Stimulated activated CD8-positive, alpha-beta memory T cell treated with anti-CD3 and anti-CD28 coated beads, Interleukin-15, amount 100 ng/mL, for 48 hours (primary cell): ENCODE measurements at regions not wholly inside any gene's neighbourhood (a gene's known extent, or its start where the extent isn't known, plus 50 kb on each side); places are given as distances from the start of the nearest gene placed in this dataset.

Experiments used
- DNase-seq, 2 donors: peaks; one replicate each; pipeline ENCODE4 v3.0.0-alpha.2; 2020; ENCODE audit warnings: low read depth in 2 of 2

DNA sequence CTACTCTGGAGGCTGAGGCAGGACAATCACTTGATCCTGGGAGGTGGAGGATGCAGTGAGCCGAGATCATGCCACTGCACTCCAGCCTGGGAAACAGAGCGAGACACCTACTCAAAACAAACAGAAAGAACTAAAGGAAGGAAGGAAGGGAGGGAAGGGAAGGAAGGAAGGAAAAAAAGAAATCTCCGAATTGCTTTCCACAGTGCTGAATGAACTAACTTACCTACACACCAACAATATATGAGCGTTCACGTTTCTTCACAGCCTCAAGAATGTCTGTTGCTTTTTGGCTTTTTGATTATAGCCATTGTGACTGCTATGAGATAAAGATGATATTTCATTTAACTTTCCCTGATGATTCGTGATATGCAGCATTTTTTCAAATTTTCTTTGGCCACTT, 1343.7 kb downstream of the LRFN5 start:
- DNase-seq, result no peak

- DNase-seq, result no peak
Measured at GRCh38 chr14:42947991-42948390, 1341.3 kb downstream of the LRFN5 start.

DNA sequence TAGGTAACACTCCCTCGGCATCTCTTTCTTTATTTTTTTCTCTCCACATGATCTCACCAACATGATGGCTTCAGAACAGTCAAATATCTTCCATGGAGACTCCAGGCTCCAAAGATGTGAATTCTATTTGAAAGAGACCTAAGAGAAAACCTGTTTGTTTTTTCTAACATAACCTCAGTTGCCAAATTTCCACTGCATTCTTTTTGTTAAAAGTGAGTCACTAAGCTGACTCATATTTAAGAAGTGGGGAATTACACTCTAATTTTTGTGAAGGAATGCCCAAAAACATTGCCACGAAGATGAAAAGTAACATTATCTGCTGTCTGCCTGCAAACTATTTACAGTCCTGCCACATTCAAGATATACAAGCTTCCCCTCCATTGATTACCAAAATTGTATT, 1337.6 kb downstream of the LRFN5 start:
- no peak for DNase-seq

DNA sequence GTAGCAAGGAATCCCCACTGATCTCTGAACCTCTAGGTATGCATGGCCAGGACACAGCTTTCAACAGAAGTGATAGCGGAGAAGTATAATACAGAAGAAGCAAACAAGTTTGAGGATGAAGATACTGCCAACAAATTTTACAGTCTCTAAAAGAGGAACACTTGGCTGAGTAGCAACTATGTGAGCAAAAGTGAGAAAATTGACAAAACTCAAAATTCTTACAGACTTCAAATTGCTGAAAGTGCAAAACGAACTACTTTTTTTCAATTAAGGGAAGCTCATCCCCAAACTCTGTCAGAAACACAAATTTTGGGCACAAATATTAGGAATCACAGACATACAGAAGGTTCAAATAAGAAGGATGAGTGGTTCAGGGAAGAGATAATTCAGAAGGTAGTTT, 1324.6 kb downstream of the LRFN5 start:
- no peak for DNase-seq

DNA sequence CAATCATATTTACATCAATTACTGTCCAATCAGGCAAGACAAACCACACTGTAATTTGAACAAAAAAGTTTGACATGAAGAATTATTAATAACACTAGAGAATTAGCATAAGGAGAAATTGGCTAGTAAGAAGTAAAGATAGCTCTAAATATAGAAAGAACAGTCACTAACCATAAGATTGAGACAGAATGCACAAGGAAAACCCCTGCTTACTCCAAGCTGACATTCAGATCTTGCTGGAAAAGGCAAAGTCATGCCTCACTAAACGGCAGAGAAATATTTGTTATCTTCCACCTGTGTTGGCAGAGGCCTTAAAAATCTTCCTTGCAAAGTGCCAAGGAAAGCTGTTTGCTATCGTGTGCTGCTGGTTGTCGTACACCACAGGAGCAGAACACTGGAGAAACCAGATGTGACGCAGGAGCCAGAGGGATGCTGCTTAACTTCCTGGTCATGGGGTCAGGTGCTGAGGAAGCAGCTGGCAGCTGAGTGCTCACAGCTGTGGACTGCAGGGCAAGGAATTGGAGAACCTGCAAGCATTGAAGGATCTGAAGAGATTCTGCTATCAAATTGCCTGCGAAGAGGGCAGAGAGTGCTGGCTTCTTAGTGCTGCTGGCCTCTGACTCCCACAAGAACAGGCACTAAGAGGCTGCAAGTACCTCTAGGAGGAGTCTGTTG, 1323.3 kb downstream of the LRFN5 start:
- DNase-seq, result no peak

DNA sequence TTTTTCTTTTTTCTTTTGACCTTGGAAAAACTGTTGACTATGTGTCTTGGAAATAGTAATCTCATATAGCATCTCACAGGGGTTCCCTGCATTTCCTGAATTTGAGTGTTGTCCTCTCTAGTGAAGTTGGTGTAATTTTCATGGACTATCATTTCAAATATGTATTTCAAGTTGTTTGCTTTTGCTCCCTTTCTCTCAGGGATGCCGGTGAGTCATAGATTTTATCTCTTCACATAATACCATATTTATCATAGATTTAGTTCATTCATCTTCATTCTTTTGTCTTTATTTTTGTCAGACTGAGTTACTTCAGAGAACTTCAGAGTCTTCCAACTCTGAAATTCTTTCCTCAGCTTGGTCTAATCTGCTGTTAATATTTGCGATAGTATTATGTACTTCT, 1320.6 kb downstream of the LRFN5 start:
- DNase-seq, result no peak

GRCh38 chr14:42921901-42922300, 1315.2 kb downstream of the LRFN5 start:
- no peak for DNase-seq

- DNase-seq, result no peak
Measured at GRCh38 chr14:42918615-42919014, 1311.9 kb downstream of the LRFN5 start.

DNA sequence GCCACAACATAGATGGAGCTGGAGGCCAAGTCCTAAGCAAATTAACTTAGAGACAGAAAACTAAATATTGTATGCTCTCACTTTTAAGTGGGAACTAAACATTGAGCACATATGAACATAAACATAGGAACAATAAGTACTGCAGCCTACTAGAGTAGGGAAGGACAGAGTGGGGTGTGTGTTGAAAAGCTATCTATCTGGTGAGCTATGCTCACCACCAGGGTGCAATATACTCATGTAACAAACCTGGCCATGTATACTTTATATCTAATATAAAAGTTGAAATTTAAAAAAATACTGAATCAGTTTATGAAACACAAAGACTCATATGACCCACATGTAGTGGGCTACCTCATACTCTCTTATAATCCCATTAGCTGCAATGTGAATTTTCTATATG, 1305.0 kb downstream of the LRFN5 start:
- no peak for DNase-seq

DNA sequence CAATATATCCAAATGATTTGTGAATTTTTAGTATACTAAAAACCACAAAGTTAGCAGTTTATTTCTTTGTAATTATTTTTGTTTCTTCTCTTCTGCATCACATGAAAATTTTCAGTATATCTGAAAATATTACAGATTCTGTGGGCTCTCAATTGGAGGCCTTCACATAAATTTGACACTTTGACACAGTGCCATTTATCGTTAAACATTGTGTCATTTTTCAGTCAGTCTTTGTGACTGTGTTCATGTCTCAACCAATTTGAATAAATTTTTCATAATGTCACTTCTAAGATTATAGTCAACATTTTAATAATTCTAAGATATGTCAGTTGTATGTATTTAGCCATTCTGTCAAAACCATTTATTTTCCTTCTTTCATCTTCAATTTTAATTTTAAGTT, 1303.0 kb downstream of the LRFN5 start:
- DNase-seq, result no peak

DNA sequence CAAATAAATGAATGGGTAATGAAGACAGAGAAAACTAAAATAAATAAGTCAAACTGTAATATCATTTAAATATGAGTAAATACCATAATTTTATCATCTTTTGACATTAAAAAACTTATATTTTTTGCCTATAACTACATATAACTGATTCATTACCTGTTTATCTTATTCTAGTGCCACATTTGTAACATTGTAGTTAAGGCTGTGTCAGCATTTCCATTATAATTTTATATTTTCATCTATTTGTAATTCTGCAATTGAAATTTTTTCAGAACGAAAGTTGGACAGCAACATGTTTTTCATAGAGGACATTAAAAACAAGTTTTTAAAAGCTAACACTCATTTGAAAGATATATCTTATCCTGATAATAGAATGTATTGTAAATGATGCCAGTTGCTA, 1286.5 kb downstream of the LRFN5 start:
- no peak for DNase-seq

DNA sequence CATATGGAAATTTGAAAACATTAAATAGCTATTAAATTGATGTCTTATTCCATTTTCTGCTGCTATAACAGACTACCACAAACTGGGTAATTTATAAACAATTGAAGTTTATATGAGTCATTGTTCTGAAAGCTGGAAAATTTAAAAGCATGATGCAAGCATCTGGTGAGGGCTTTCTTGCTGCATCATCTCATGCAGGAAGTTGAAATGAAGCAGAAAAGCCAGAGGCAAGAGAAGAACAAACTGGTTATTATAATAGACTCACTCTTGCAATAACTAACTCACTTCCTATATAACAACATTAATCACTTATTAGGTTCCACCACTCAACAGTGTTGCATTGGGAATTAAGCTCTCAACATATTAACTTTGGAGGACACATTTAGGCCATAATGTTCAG, 1277.4 kb downstream of the LRFN5 start:
- DNase-seq, result no peak

DNA sequence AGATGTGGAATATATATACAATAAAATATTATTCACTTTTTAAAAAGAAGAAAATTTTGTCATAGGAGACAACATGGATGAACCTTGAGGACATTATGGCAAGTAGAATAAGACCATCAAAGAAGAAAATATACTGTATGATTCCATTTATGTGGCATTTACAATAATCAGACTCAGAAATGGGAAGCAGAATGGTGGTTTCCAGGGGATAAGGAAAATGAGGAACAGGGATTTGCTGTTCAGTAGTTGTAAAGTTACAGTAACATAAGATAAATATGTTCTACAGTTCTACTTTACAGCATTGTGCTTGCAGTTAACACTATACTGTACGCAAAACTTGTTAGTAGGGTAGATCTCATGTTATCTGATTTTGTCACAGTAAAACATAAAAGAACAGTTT, 1271.0 kb downstream of the LRFN5 start:
- DNase-seq, result no peak

- DNase-seq, result no peak
Measured at GRCh38 chr14:42872786-42873185, 1266.1 kb downstream of the LRFN5 start.

GRCh38 chr14:42869681-42870080, 1263.0 kb downstream of the LRFN5 start:
- no peak for DNase-seq

DNA sequence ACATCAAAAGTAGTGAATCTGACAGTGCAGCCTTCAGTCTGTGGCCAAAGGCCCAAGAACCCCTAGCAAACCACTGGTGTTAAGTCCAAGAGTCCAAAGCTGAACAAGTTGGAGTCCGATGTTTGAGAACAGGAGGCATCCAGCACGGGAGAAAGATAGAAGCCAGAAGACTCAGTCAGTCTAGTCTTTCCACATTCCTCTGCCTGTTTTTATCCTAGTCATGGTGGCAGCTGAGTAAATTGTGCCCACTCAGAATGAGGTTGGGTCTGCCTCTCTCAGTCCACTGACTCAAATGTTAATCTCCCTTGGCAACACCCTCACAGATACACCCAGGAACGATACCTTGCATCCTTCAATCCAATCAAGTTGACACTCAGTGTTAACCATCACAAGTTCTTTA, 1255.4 kb downstream of the LRFN5 start:
- no peak for DNase-seq

- no peak for DNase-seq
Measured at GRCh38 chr14:42860371-42860770, 1253.7 kb downstream of the LRFN5 start.

- no peak for DNase-seq
Measured at GRCh38 chr14:42856106-42856505, 1249.4 kb downstream of the LRFN5 start.

- no peak for DNase-seq
Measured at GRCh38 chr14:42855085-42855484, 1248.4 kb downstream of the LRFN5 start.

DNA sequence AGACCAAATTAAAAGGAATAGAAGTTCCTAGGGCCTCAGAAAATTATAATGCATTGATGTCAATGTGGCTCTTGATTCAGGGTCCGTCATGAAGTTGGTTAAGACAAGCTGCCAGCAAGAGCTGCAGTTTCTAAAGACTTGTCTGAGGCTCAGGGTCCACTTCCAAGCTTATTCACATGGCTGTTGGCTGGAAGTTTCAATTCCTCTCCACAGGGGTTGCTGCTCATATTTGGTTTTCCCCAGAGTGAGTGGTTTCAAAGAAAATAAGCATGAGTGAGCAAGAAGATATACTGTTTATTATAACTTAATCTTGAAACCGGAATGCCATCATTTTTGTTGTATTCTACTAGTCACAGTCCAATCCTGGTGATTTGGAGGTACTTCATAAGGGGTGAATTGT, 1247.4 kb downstream of the LRFN5 start:
- no peak for DNase-seq

DNA sequence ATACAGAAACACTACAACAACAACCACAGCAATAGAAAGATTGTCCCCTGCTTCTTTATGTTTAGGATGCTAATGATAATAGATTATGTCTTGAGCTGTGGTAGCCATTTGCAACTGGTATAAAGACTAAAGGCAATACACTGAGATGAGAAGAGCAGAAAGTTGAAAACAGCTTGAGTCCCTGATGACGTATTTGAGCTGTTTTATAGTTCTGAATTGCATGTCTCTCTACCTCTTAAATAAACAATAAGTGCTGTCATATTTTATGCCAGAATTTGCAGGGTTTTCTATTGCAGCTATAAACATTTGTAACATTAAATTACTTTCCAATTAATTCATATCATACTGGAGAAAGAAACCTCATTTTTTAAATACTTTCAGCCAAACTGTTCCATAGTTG, 1242.0 kb downstream of the LRFN5 start:
- DNase-seq, result no peak

GRCh38 chr14:42814817-42815216, 1208.1 kb downstream of the LRFN5 start:
- DNase-seq, result no peak

DNA sequence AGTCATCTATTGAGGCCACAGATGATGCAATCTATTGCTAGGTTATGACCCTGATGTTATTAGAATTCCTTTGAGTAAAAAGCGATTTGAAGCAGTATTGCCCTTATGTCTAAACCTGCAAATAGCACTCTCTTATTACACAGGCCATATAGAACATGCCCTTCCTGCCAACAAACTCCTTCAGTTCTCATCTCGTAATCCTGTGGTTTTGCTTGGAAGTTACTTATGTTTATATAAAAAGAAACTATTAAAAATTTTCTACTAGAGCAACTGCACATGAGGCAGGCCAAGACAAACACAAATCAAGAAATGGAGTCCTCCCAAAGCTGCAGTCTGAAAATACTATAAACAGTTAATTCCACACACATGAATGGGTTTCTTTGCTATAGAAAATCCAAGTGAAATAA, 1200.2 kb downstream of the LRFN5 start:
- no peak for DNase-seq

DNA sequence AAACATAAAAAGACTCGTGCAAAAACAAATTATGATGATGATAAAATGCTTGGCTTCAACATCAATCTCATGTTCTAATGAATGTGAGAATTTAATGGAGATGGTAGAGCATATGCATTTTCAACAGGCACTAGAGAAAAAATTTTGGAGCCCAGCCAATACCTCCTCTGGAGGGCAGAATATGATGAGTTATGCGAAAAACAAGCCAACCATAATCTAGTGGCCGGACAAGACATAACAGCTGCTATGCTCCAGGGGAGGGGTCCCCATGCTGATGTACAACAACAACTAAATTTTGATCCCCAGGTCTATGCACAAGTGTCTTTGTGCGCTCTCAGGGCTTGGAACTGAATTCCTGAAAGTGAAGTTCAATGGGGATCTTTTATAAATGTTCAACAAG, 1197.5 kb downstream of the LRFN5 start:
- no peak for DNase-seq
